GM23338 (cell line): ENCODE measurements at regions not wholly inside any gene's neighbourhood (a gene's known extent, or its start where the extent isn't known, plus 50 kb on each side); places are given as distances from the start of the nearest gene placed in this dataset.

Experiments
- CREB1 ChIP-seq: fragments of 250-450 bp; sonication (Bioruptor Pico); IDR thresholded peaks from 2 replicates; pipeline ENCODE4 v1.5.0; 2020; ENCODE audit warnings: low read depth, mild to moderate bottlenecking, moderate library complexity
- POLR2AphosphoS5 ChIP-seq: IDR thresholded peaks from 2 replicates; pipeline ENCODE4 v1.6.1; 2016; ENCODE audit warnings: antibody characterized with exemption, low read depth
- REST ChIP-seq: IDR thresholded peaks from one replicate; pipeline ENCODE4 v1.6.1; 2018; ENCODE audit warnings: antibody characterized with exemption; ENCODE audit not compliant: unreplicated experiment
- TF ChIP-seq, protein P1 (sequence below), 2 experiments: fragments of 200-600 bp in 1 of 2; sonication (generic) in 1 of 2; conservative IDR thresholded peaks; 2 replicates each; pipeline versions ENCODE4 v1.5.1 to v1.6.1; 2016 to 2017; ENCODE audit warnings: antibody characterized with exemption in 2 of 2, low read depth in 2 of 2, mild to moderate bottlenecking in 2 of 2, moderate library complexity in 1 of 2

DNA sequence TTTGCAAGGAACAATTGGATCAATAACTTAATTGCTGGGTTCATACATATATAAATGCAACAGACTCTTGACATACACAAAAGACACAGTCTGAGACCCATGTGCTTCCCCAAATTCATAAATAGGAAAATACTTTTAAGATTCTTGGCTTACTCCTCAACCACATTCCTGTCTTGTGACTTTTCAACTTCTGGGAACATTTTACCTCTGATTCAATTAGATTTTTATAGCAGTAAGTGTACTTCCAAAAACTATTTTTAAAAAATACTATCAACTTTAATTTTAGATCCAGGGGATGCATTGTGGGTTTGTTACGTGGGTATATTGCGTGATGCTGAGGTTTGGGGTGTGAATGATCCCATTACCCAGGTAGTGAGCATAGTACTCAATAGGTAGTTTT lies 406.7 kb downstream of the RPS6KC1 start:
- TF ChIP-seq, protein P1, sequence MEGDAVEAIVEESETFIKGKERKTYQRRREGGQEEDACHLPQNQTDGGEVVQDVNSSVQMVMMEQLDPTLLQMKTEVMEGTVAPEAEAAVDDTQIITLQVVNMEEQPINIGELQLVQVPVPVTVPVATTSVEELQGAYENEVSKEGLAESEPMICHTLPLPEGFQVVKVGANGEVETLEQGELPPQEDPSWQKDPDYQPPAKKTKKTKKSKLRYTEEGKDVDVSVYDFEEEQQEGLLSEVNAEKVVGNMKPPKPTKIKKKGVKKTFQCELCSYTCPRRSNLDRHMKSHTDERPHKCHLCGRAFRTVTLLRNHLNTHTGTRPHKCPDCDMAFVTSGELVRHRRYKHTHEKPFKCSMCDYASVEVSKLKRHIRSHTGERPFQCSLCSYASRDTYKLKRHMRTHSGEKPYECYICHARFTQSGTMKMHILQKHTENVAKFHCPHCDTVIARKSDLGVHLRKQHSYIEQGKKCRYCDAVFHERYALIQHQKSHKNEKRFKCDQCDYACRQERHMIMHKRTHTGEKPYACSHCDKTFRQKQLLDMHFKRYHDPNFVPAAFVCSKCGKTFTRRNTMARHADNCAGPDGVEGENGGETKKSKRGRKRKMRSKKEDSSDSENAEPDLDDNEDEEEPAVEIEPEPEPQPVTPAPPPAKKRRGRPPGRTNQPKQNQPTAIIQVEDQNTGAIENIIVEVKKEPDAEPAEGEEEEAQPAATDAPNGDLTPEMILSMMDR (conservative IDR thresholded peaks at IDR 0.05; ENCODE audit: low read depth in 2 of 2), result no peak
- no peak for TF ChIP-seq REST
- no peak for TF ChIP-seq POLR2AphosphoS5
- TF ChIP-seq CREB1 (CRISPR knock-in tag), result no peak
